ENCODE measurements at regions not wholly inside any gene's neighbourhood (a gene's known extent, or its start where the extent isn't known, plus 50 kb on each side); places are given as distances from the start of the nearest gene placed in this dataset.

DNA sequence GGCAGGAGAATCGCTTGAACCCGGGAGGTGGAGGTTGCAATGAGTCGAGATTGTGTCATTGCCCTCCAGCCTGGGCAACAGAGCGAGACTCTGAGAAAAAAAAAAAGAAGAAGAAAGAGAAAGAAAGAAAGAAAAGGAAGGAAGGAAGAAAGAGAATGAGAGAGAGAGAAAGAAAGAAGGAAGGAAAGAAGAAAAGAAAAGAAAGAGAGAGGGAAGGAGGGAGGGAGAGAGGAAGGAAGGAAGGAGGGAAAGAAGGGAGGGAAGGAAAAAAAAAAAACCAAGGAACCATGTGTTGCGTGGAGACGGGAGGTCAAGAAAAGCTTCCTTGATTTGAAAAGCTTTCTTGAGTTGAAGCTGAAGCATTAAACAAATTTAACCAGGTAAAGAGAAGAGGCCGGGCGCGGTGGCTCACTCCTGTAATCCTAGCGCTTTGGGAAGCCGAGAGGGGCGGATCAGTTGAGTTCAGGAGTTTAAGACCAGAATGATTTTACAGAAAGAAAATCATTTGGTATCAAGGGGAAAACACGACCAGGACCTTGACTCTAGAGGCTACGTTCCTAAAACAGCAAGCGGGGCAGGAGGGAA is 90.5 kb upstream of the PRSS16 start:
- TF ChIP-seq, protein P1, sequence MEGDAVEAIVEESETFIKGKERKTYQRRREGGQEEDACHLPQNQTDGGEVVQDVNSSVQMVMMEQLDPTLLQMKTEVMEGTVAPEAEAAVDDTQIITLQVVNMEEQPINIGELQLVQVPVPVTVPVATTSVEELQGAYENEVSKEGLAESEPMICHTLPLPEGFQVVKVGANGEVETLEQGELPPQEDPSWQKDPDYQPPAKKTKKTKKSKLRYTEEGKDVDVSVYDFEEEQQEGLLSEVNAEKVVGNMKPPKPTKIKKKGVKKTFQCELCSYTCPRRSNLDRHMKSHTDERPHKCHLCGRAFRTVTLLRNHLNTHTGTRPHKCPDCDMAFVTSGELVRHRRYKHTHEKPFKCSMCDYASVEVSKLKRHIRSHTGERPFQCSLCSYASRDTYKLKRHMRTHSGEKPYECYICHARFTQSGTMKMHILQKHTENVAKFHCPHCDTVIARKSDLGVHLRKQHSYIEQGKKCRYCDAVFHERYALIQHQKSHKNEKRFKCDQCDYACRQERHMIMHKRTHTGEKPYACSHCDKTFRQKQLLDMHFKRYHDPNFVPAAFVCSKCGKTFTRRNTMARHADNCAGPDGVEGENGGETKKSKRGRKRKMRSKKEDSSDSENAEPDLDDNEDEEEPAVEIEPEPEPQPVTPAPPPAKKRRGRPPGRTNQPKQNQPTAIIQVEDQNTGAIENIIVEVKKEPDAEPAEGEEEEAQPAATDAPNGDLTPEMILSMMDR (IDR thresholded peaks at IDR 0.05) = no peak
- TF ChIP-seq EZH2phosphoT487 (IDR thresholded peaks at IDR 0.05) = no peak

All from neural progenitor cell (in vitro differentiated cells).